GM19023 (cell line): ENCODE measurements at regions not wholly inside any gene's neighbourhood (a gene's known extent, or its start where the extent isn't known, plus 50 kb on each side); places are given as distances from the start of the nearest gene placed in this dataset.
"Not testable (repeated sequence)": the region's sequence is repeated elsewhere in the genome, so short reads cannot be mapped to it uniquely, and the experiment has no call there.

ENCODE experiments used
- ATAC-seq: cut with Tn5 transposase; IDR thresholded peaks from one replicate; pipeline ENCODE4 v1.9.1; 2021; ENCODE audit warnings: mild to moderate bottlenecking, moderate library complexity; ENCODE audit not compliant: unreplicated experiment

DNA sequence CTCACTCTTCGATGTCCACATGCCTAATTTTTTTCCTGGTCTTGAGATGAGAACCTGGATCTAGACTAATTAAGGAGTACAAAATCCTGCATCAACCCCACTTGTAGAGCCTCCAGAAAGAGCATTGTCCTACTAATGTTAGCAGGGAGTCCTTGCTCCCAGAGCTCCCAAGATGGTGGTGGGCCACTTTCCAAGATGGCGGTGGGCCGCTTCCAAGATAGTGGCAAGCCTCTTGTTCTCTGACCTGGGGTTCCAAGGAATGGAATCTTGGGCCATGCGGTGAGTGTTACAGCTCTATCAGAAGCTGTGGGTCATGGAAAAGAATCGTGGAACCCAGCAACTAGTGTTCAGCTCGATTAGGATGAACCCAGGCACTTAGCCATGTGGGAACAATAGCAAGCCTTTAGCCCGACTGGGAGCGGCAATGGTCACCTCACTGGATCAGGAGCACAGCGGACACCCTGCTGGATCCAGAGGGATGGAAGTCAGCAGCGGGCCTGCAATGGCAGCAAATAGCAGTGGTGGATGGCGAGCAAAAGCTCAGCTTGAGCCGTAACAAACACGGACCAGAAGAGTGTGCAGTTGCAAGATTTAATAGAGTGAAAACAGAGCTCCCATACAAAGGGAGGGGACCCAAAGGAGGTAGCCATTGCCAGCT is 1997.5 kb upstream of the RAG2 start:
- not testable (repeated sequence) for ATAC-seq

DNA sequence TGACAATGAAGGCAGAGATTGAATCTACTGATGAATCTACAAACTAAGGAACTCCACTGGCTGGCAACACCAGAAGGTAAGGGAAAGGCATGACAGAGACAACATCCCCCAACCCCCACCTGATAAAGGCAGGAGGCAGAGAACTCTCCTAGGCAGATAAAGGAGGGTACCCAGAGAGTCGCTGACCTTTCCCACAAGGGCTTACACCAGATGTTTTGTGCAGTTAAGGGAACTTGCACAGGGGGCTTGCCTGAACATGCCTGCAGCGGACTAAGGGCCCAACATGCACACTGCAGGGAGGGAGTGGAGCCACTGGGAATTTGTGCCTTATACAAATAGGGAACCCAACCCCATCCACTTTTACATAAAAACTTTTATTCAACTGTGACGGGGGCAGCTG is 1996.9 kb upstream of the RAG2 start:
- ATAC-seq: no peak

DNA sequence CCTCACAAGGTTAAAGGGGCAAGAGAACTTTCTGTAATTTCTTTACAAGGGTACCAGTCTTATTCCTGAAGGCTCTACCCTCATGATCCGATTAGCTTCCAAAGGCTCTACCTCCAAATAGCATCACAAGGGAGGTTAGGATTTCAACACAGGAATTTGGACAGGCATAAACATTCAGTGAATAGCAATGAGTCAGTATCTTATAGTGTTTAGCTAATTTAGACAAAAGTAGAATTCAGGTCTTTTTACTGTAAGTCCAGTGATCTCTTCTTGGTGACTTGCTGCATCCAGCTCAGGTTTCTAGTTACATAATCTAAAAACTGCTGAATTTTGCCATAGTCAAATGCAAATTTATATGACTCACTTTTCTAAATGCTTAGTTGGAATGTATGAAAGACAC is 1995.6 kb upstream of the RAG2 start:
- ATAC-seq: no peak

DNA sequence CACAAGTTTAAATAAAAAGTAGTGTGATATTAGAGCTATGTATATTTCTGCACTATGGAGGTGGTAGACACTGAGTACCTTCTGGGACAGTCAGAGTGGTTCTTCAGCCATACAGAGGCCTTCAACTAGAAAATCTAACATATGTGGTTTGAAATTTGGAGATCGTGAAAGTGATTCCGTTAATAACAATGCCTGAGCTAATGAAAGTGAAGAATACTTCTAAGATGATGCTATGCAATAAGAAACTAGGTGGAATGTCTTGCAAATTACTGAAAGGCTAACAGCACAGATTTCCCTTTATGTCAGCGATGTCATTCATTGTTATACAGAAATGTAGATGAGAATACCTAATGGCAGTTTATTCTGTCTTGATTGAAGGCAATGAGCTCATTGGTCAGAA is 1984.7 kb upstream of the RAG2 start:
- no peak for ATAC-seq

DNA sequence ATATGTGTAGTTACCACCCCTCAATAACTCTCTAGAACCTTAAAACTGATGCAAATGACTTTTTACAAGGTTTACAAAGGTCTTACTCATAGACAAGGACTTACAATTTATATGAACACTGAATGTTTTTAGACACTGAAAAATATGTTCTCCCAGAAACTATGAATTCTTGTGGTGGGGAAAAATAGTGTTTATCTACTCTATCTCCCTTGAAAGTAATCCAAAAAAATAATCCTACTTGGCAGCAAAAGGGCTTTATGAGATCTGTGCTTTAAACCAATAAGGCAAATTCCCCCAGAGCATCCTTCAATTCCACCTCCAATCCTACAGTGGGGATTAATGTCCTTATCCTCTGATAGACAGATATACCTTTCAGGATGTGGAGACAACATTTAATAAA is 1984.1 kb upstream of the RAG2 start:
- no peak for ATAC-seq

DNA sequence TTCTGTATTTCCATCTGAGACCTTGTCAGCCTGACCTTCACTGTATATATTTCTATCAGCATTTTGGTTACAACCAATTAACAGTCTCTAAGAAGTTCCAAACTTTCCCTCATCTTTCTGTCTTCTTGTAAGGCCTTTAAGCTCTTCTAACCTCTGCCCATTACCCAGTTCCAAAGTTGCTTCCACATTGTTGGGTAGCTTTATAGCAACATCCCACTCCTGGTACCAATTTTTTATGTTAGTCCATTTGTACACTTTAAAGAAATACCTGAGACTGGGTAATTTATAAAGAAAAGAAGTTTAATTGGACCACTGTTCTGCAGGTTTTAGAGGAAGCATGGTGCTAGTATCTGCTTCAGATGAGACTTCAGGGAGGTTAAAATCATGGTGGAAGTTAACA is 1979.7 kb upstream of the RAG2 start:
- ATAC-seq: no peak

DNA sequence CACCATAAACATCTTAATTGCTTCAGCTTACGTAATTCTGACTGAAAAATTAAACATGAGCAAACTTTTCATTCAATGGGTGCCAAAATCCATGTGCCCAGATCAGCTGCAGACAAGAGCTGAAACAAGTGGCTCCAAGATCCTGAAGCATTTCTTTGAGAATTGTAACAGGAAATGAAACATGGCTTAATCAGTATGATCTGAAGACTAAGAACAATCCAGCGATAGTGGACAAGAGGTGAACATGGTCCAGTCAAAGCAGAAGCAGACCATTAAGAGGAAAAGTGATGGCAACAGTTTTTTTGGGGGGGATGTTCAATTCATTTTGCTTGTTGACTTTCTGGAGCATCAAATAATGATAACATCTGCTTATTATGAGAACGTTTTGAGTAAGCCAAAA is 1964.5 kb upstream of the RAG2 start:
- no peak for ATAC-seq

DNA sequence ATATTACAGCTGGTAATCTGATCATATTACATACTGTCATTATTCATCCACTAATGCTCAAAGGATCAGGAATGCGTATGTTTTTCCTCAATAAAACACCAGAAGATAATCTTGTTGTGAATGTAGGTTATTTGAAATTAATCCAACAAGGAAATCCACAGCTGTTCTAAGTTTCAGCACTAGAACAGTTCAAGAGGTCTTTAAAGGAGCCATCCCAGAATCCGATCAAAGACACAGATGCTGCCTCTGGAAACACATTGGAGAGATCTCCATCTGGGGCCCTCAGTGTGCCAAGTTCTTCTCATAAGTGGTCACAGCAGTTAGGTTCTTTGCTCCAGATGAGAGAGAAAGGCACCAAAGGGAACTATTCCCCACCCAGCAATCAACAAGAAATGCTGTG is 1955.1 kb upstream of the RAG2 start:
- ATAC-seq: no peak

DNA sequence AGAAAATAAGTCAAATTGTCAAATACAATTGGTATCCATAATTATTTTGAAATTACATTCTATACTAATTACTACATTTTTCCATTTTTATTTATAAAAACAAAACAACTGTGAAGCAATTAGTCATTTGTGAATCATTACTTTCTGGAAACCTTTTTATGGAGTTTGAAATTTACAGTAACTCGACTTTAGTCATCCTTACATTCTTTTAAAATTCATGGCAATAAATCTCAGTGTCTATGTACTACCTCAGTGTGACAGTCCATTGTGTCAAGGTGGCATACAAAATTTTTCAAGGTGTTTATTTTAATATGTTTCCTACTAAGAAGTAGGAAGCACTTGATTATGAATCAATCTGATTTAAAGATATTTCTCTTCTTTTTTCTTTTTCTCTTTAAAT is 1949.4 kb upstream of the RAG2 start:
- ATAC-seq: no peak

DNA sequence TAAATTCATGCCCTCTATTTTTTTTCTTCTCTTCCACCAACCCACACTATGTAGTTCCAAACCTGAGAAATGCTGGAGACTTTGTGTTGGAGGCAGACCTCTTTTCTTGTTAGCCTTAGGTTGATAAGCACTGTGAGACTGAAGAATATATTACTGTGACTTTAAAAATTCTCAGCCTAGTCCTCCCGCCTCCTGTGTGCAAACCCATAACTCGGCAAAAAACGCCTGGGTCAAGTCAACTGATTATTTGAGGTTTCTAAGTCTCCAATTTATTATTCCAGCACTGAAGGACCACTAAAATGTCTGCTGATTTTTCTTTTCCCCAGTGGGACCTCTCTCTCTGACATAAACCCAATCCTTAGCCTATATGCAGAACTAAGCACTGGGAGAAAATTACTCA is 1946.0 kb upstream of the RAG2 start:
- ATAC-seq: no peak

DNA sequence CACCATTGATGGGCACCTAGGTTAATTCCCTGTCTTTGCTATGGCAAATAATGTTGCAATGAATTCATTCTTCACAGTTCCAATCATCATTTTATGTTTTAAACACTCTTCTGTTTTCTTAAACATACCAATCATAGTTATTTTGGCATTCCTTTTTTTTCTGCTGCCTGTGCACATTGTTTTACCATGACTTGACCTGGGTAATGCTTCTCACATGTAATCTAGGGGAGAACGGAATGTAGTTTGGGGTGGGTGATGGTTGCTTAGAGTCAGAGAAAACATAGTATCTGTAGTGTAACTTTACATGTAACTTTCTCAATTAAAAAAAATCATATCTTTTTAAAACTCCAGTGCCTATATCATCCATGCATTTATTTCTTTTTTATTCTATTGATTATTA is 1945.3 kb upstream of the RAG2 start:
- ATAC-seq: no peak

DNA sequence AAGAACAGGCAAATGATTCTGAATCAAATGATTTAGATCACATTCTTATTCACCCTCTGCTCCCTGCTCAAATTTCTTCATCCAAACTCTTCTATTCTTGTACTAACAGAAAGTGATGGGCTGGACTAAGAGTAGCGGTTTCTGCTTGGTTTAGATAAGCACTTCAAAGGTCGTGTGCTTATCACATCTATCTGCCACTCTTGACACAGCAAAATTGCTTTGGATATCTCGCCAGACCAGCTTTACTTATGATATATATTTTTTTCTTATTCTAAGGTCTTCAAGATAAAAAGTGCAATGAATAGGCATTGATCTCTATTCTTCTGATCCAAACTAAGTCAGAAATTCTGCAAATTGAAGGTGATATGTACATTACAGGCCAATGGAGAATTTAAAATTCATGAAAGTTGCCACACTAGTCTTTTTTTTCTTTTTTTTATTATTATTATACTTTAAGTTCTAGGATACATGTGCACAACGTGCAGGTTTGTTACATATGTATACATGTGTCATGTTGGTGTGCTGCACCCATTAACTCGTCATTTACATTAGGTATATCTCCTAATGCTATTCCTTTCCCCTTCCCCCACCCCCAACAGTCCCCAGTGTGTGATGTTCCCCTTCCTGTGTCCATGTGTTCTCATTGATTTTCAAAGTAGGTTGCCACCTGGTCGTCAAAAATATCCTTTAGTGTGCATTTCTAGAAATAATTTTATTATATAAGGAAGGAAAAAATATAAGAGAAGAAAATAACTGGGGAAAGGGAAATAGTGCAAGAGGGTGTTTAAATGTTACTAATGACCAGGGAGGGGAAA is 1941.0 kb upstream of the RAG2 start:
- no peak for ATAC-seq

DNA sequence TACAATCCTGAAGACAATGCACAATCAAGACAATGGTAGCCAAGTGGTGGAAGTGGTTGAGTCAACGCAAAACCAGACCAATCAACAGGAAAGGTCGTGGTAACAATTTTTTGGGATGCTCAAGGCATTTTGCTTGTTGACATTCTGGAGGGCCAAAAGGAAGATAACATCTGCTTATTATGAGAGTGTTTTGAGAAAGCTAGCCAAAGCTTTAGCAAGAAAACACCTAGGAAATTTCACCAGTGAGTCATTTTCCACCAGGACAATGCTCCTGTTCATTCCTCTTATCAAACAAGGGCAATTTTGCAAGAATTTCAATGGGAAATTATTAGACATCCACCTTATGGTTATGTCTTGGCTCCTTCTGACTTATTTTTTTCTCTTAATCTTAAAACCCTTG is 1932.2 kb upstream of the RAG2 start:
- ATAC-seq: no peak

DNA sequence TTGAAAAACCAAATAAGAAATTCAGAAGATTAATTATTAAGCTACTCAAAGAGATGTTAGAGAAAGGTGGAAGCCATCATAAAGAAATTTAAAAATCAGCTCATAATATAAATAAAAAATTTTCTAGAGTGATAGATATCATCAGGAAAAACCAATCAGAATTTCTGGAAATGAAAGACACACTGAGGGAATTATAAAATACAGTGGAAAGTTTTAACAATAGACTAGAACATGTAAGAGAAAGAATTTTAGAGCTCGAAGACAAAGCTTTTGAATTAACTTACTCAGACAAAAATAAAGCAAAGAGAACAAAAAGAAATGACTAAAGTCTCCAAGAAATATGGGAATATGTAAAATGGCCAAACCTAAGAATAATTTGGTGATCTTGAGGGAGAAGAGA is 1926.9 kb upstream of the RAG2 start:
- no peak for ATAC-seq

DNA sequence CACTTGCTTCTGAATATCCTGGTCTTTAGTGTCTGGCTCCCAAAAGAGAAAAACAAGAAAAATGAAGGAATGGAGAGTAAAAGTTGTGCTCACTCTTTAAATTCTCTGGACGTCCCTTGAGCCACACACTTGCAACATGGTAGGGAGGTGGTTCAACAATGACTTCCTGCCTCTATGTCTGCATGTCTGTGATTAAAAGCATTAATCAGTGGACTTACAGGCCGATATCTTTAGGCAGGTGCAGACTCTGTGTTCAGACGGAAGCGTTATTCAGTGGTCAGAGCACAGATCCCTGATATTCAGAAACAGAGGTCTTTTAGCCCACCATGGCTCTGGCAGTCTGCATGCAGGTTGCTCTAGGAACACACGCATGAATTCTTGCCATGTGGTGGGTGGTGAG is 1920.0 kb upstream of the RAG2 start:
- no peak for ATAC-seq

DNA sequence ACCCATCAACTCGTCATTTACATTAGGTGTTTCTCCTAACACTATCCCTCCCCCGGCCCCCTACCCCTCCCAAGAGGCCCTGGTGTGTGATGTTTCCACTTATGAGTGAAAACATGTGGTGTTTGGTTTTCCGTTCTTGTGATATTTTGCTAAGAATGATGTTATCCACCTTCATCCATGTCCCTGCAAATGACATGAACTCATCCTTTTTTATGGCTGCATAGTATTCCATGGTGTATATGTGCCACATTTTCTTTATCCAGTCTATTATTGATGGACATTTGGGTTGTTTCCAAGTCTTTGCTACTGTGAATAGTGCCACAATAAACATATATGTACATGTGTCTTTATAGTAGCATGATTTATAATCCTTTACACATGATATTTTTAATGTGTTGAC is 1914.8 kb upstream of the RAG2 start:
- not testable (repeated sequence) for ATAC-seq

DNA sequence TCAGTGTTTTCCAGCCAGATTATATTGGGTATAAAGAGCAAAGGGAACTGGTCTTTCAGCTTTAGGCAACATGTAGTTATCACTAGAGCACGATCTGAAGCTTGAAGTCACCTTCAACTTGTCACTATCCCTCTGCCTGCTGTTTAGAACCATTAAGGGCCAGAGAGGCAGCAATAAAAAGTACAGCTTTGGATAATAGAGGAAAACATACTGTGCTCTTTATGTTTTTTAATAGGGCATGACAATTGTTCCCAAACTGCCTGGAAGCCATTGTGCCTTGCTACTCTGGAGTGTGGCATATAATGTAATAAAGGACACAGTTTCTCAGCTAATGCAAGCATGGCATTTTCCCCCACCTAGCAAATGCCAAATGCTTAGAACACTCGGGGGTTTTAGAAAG is 1912.0 kb upstream of the RAG2 start:
- ATAC-seq: no peak

DNA sequence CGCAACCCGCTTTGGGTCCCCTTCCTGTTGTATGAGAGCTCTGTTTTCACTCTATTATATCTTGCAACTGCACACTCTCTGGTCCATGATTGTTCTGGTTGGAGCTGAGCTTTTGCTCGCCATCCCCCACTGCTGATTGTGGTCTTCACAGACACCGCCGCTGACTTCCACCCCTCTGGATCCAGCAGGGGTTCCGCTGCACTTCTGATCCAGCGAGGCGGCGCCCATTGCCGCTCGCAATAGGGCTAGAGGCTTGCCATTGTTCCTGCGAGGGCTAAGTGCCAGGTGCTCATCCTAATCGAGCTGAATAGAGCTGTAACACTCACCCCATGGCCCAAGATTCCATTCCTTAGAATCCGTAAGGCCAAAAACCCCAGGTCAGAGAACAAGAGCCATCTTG is 1905.8 kb upstream of the RAG2 start:
- no peak for ATAC-seq

DNA sequence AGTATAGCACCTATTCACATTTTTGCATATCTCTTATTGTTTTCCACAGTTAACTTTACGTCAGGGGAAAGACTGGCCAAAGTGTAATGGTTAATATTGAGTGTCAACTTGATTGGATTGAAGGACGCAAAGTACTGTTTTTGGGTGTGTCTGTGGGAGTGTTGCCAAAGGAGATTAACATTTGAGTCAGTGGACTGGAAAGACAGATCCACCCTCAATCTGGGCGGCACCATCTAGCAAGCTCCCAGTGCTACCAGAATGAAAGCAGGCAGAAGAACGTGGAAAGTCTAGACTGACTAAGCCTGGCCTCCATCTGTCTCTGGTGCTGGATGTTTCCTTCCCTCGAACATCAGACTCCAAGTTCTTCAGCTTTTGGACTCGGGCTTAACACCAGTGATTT is 1900.7 kb upstream of the RAG2 start:
- no peak for ATAC-seq

DNA sequence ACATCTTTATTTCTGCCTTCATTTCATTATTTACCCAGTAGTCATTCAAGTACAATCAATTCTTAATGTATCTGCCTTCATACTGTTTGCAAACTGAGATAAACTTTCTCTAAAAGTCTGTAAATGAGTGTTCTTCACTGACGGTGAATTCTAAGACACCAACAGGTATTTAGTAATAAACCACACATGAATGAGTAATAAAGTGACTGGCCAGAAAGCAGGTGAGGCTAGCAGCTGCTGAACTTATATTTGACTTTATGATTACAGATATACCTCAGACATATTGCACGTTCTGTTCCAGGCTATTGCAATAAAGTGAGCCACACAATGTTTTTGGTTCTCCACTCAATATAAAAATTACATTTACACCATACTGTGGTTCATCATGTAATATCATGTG is 1894.0 kb upstream of the RAG2 start:
- ATAC-seq: no peak

DNA sequence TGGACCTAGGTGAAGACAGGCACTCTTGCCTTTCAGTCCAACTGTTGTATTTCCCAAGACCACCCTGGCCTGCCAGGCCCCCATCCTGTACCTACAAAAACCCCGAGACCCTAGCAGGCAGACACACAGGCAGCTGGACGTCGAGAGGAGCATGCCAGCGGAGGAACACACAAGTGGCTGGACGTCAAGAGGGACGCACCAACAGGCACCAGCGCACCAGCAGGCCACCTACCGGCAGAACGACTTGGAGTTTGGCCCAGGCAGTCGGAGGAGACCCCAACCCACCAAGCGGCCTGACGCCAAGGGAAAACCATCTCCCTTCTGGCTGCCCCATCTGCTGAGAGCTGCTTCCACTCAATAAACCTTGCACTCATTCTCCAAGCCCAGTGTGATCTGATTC is 1883.4 kb upstream of the RAG2 start:
- ATAC-seq: no peak

DNA sequence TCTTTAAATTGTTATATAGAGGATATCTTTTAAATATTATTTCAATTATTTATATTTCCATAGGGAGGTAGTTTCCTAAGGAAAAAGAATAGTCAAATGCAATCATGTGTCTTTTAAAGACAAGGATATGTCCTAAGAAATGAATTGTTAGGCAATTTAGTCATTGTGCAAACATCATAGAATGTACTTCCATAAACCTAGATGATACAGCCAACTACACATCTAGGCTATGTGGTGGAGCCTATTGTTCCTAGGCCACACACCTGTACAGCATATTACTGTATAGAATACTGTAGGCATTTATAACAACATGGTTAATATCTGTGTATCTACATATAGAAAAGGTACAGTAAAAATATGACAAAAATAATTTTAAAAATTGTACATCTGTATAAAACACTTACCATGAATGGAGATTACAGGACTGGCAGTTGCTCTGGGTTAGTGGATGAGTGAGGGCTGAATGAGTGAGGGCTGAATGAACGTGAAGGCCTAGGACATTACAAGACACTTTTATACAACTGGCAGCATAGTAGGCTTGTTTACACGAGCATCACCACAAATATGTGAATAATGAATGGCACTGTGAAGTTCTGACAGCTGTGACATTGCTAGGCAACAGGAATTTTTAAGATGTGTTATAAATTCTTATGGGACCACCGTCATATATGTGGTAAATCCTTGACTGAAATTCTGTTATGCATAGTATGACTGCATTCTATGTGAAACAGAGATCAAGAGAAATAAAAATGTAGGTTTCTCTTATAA is 1879.0 kb upstream of the RAG2 start:
- no peak for ATAC-seq
